Panc1 (cell line): ENCODE measurements at regions not wholly inside any gene's neighbourhood (a gene's known extent, or its start where the extent isn't known, plus 50 kb on each side); places are given as distances from the start of the nearest gene placed in this dataset.

ENCODE experiments used
- ATAC-seq: fragments of 200-7000 bp; cut with Tn5 transposase; 2 replicates; pipeline ENCODE4 v1.9.1; 2020; ENCODE audit warnings: mild to moderate bottlenecking, moderate library complexity
- BruUV-seq: library from RNA; stranded (reverse); fragments of 400-500 nt; replicated peaks from 2 replicates; lab custom pipeline; 2021; lab: Mats Ljungman, UMichigan
- CTCF ChIA-PET: fragments of 300-600 bp; sonication (Branson Sonifier 250); formaldehyde crosslinking; loops from one replicate; lab custom pipeline; 2022; ENCODE audit warnings: antibody characterized with exemption; lab: Charles Lee
- POLR2A ChIA-PET: fragments of 300-600 bp; sonication (Branson Sonifier 250); formaldehyde crosslinking; loops from one replicate; lab custom pipeline; 2022; ENCODE audit warnings: antibody characterized with exemption; lab: Charles Lee
- DNase-seq: peaks from one replicate; pipeline ENCODE4 v3.0.0-alpha.2; 2010; ENCODE audit warnings: low read depth, low spot score
- H3K27ac ChIP-seq: 2 replicates; pipeline ENCODE4 v1.5.1; 2011; ENCODE audit warnings: mild to moderate bottlenecking, low read length, inconsistent platforms
- H3K27me3 ChIP-seq: fragments of 200-500 bp; sonication (Bioruptor generic); 2 replicates; pipeline ENCODE4 v1.6.0; 2014; ENCODE audit warnings: low read length, inconsistent platforms; ENCODE audit not compliant: control insufficient read depth, insufficient read depth
- H3K36me3 ChIP-seq: fragments of 200-500 bp; sonication (Bioruptor generic); 2 replicates; pipeline ENCODE4 v1.5.1; 2014; ENCODE audit warnings: inconsistent platforms, mild to moderate bottlenecking, low read length, moderate library complexity; ENCODE audit not compliant: control insufficient read depth, insufficient read depth
- H3K4me1 ChIP-seq: 2 replicates; pipeline ENCODE4 v1.5.1; 2011; ENCODE audit warnings: inconsistent platforms, mild to moderate bottlenecking, low read length, moderate library complexity; ENCODE audit not compliant: control insufficient read depth, insufficient read depth
- H3K4me3 ChIP-seq, 2 experiments: 2 replicates each; pipeline ENCODE4 v1.5.1; 2011 to 2012; ENCODE audit warnings: low read depth in 2 of 2, low read length in 2 of 2, mild to moderate bottlenecking in 2 of 2, inconsistent platforms in 1 of 2, moderate library complexity in 1 of 2
- H3K9me3 ChIP-seq: fragments of 200-500 bp; sonication (Bioruptor generic); 2 replicates; pipeline ENCODE4 v1.5.1; 2014; ENCODE audit warnings: low read depth, mild to moderate bottlenecking, inconsistent platforms, low read length, moderate library complexity; ENCODE audit not compliant: control insufficient read depth, insufficient read depth
- POLR2AphosphoS5 ChIP-seq: IDR thresholded peaks from 2 replicates; pipeline ENCODE4 v1.6.1; 2012; ENCODE audit warnings: mild to moderate bottlenecking, low read depth, low read length, moderate library complexity
- SIN3A ChIP-seq: IDR thresholded peaks from 2 replicates; pipeline ENCODE4 v1.6.1; 2012; ENCODE audit warnings: low read depth, mild to moderate bottlenecking, low read length, moderate library complexity, borderline replicate concordance; ENCODE audit not compliant: insufficient read depth
- TCF7L2 ChIP-seq: IDR thresholded peaks from 2 replicates; pipeline ENCODE4 v1.6.1; 2011; ENCODE audit warnings: mild to moderate bottlenecking, low read depth, low read length, inconsistent platforms
- in situ Hi-C: cut with HindIII; loops from 2 replicates; pipeline ENCODE4 v1.10.0; 2016; ENCODE audit warnings: low sequenced_read_pairs, low pct_unique_long_range_greater_than_20kb
- intact Hi-C: fragments of 100-400 bp; cut with micrococcal nuclease; formaldehyde crosslinking; loops from one replicate; pipeline ENCODE4 v1.10.0; 2022; ENCODE audit not compliant: unreplicated experiment
- TF ChIP-seq, protein P1 (sequence below), 2 experiments: IDR thresholded peaks; 2 replicates each; pipeline ENCODE4 v1.6.1; 2011 to 2012; ENCODE audit warnings: low read depth in 2 of 2, control low read depth in 1 of 2, low read length in 1 of 2, mild to moderate bottlenecking in 1 of 2, moderate library complexity in 1 of 2; ENCODE audit not compliant: insufficient read depth in 1 of 2
- TF ChIP-seq, protein P2 (sequence below): fragments of 450-650 bp; IDR thresholded peaks from 2 replicates; pipeline ENCODE4 v1.5.1; 2017; ENCODE audit warnings: mild to moderate bottlenecking

DNA sequence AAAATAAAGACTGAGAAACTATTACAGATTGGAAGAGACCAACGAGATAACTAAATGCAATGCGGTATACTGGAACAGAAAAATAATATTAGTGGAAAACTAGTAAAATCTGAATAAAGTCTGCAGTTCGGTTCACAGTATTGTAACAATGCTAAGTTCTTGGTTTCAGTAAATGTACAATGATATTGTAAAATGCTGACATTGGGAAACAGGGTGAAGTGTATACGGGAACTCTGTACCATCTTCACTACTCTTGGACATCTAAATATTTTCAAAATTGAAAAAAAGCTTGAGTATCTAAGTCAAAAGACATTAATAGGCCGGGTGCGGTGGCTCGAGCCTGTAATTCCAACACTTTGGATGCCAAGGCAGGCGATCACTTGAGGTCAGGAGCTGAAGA lies 120.9 kb upstream of the KCNMB2 start:
- BruUV-seq = no TSS peak
- H3K4me3 ChIP-seq = no peak overlapping the region
- in situ Hi-C loops (no loop called here), intact Hi-C loops (no loop called here)
- H3K27ac ChIP-seq = no peak overlapping the region
- ChIA-PET CTCF (no interaction called here), POLR2A (no interaction called here)
- no peak for TF ChIP-seq TCF7L2
- TF ChIP-seq, protein P1, sequence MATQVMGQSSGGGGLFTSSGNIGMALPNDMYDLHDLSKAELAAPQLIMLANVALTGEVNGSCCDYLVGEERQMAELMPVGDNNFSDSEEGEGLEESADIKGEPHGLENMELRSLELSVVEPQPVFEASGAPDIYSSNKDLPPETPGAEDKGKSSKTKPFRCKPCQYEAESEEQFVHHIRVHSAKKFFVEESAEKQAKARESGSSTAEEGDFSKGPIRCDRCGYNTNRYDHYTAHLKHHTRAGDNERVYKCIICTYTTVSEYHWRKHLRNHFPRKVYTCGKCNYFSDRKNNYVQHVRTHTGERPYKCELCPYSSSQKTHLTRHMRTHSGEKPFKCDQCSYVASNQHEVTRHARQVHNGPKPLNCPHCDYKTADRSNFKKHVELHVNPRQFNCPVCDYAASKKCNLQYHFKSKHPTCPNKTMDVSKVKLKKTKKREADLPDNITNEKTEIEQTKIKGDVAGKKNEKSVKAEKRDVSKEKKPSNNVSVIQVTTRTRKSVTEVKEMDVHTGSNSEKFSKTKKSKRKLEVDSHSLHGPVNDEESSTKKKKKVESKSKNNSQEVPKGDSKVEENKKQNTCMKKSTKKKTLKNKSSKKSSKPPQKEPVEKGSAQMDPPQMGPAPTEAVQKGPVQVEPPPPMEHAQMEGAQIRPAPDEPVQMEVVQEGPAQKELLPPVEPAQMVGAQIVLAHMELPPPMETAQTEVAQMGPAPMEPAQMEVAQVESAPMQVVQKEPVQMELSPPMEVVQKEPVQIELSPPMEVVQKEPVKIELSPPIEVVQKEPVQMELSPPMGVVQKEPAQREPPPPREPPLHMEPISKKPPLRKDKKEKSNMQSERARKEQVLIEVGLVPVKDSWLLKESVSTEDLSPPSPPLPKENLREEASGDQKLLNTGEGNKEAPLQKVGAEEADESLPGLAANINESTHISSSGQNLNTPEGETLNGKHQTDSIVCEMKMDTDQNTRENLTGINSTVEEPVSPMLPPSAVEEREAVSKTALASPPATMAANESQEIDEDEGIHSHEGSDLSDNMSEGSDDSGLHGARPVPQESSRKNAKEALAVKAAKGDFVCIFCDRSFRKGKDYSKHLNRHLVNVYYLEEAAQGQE (IDR thresholded peaks at IDR 0.05; ENCODE audit: insufficient read depth in 1 of 2, low read depth in 2 of 2, low read length in 1 of 2) = no peak
- TF ChIP-seq POLR2AphosphoS5 = no peak
- TF ChIP-seq SIN3A = no peak
- TF ChIP-seq, protein P2, sequence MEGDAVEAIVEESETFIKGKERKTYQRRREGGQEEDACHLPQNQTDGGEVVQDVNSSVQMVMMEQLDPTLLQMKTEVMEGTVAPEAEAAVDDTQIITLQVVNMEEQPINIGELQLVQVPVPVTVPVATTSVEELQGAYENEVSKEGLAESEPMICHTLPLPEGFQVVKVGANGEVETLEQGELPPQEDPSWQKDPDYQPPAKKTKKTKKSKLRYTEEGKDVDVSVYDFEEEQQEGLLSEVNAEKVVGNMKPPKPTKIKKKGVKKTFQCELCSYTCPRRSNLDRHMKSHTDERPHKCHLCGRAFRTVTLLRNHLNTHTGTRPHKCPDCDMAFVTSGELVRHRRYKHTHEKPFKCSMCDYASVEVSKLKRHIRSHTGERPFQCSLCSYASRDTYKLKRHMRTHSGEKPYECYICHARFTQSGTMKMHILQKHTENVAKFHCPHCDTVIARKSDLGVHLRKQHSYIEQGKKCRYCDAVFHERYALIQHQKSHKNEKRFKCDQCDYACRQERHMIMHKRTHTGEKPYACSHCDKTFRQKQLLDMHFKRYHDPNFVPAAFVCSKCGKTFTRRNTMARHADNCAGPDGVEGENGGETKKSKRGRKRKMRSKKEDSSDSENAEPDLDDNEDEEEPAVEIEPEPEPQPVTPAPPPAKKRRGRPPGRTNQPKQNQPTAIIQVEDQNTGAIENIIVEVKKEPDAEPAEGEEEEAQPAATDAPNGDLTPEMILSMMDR = no peak
- H3K9me3 ChIP-seq = no peaks in the 10 kb centered on the region
- ATAC-seq (no peak), DNase-seq (no peak)
- no peaks in the 10 kb centered on the region for H3K4me1 ChIP-seq
- H3K36me3 ChIP-seq = no peaks in the 10 kb centered on the region
- H3K27me3 ChIP-seq = no peaks in the 10 kb centered on the region

DNA sequence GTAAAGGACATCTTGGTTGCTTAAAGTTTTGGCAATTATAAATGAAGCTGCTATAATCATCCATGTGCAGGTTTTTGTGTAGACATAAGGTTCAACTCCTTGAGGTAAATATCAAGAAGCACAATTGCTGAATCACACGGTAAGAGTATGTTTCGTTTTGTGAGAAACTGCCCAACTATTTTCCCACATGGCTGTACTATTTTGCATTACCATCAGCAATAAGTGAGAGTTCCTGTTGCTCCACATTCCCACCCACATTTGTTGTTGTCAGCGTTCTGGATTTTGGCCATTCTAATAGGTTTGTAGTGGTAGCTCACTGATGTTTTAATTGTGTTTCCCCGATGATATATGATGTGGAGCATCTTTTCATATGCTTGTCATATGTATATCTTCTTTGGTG lies 118.5 kb upstream of the KCNMB2 start:
- CTCF ChIA-PET = no interaction called here
- H3K27me3 ChIP-seq = no peaks in the 10 kb centered on the region
- H3K36me3 ChIP-seq = no peaks in the 10 kb centered on the region
- H3K4me1 ChIP-seq = no peaks in the 10 kb centered on the region
- no peak for ATAC-seq
- POLR2A ChIA-PET = no interaction called here
- BruUV-seq = no TSS peak
- no peaks in the 10 kb centered on the region for H3K9me3 ChIP-seq
- no peak for DNase-seq
- in situ Hi-C loops = no loop called here
- H3K4me3 ChIP-seq = no peak overlapping the region
- TF ChIP-seq, protein P1 (IDR thresholded peaks at IDR 0.05; ENCODE audit: insufficient read depth in 1 of 2, low read depth in 2 of 2, low read length in 1 of 2) = no peak
- no peak for TF ChIP-seq POLR2AphosphoS5
- TF ChIP-seq TCF7L2 = no peak
- no peak overlapping the region for H3K27ac ChIP-seq
- intact Hi-C loops = no loop called here
